ENCODE measurements at regions not wholly inside any gene's neighbourhood (a gene's known extent, or its start where the extent isn't known, plus 50 kb on each side); places are given as distances from the start of the nearest gene placed in this dataset.

DNA sequence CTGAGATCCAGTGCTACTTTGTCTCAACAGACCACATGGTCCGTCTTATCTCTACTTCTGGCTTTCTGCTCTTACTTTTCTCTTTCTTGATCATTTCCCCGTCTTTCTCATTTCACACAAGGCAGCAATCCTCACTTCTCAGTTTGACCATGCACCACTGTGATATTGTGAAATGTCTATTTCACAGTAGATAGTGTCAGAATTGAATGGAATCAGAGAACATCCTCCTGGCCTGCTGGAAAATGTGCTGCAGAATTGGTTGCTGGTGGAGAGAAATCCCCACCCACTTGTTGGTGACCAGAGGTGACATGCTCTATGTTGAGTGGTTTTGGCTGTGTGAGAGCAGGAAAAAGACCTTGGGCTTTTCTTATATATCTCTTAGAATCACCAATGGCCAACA, 57.8 kb upstream of the RCN1 start:
- TF ChIP-seq ESRRG (CRISPR knock-in tag; IDR thresholded peaks at IDR 0.05) = no peak
- TF ChIP-seq BACH2 (CRISPR knock-in tag; IDR thresholded peaks at IDR 0.05; ENCODE audit: borderline replicate concordance) = no peak
- TF ChIP-seq, protein P1, sequence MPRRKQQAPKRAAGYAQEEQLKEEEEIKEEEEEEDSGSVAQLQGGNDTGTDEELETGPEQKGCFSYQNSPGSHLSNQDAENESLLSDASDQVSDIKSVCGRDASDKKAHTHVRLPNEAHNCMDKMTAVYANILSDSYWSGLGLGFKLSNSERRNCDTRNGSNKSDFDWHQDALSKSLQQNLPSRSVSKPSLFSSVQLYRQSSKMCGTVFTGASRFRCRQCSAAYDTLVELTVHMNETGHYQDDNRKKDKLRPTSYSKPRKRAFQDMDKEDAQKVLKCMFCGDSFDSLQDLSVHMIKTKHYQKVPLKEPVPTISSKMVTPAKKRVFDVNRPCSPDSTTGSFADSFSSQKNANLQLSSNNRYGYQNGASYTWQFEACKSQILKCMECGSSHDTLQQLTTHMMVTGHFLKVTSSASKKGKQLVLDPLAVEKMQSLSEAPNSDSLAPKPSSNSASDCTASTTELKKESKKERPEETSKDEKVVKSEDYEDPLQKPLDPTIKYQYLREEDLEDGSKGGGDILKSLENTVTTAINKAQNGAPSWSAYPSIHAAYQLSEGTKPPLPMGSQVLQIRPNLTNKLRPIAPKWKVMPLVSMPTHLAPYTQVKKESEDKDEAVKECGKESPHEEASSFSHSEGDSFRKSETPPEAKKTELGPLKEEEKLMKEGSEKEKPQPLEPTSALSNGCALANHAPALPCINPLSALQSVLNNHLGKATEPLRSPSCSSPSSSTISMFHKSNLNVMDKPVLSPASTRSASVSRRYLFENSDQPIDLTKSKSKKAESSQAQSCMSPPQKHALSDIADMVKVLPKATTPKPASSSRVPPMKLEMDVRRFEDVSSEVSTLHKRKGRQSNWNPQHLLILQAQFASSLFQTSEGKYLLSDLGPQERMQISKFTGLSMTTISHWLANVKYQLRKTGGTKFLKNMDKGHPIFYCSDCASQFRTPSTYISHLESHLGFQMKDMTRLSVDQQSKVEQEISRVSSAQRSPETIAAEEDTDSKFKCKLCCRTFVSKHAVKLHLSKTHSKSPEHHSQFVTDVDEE (CRISPR knock-in tag; IDR thresholded peaks at IDR 0.05) = no peak
- no peak for TF ChIP-seq CREB5 (CRISPR knock-in tag; IDR thresholded peaks at IDR 0.05; ENCODE audit: low read depth)
- no peak for TF ChIP-seq TOX (CRISPR knock-in tag; IDR thresholded peaks at IDR 0.05; ENCODE audit: borderline replicate concordance)
- TF ChIP-seq, protein P2, sequence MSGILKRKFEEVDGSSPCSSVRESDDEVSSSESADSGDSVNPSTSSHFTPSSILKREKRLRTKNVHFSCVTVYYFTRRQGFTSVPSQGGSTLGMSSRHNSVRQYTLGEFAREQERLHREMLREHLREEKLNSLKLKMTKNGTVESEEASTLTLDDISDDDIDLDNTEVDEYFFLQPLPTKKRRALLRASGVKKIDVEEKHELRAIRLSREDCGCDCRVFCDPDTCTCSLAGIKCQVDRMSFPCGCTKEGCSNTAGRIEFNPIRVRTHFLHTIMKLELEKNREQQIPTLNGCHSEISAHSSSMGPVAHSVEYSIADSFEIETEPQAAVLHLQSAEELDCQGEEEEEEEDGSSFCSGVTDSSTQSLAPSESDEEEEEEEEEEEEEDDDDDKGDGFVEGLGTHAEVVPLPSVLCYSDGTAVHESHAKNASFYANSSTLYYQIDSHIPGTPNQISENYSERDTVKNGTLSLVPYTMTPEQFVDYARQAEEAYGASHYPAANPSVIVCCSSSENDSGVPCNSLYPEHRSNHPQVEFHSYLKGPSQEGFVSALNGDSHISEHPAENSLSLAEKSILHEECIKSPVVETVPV (CRISPR knock-in tag; IDR thresholded peaks at IDR 0.05) = no peak
